HG03139 (cell line): ENCODE measurements at regions not wholly inside any gene's neighbourhood (a gene's known extent, or its start where the extent isn't known, plus 50 kb on each side); places are given as distances from the start of the nearest gene placed in this dataset.

ENCODE experiments used
- ATAC-seq: cut with Tn5 transposase; IDR thresholded peaks from one replicate; pipeline ENCODE4 v1.9.1; 2021; ENCODE audit not compliant: unreplicated experiment

DNA sequence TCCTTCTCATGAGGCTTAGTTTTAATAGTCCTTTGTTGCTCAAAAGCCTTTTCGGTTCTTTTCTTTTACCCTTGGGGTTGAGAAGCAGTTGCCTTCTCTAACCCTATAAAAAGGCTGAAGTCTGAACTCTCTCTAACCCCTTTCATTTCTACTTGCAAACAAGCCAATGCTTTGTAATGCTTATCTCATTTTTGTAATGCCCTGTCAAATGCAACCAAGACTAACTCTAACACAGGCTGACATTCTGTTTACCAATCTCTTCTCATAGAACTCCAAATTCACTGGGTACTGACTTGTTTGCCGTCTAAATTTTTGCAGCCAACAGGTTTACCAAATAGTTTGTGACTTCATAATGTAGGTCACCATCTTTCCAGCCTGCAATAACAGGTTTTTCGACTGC lies 233.9 kb upstream of the SNX7 start:
- ATAC-seq, result no peak

DNA sequence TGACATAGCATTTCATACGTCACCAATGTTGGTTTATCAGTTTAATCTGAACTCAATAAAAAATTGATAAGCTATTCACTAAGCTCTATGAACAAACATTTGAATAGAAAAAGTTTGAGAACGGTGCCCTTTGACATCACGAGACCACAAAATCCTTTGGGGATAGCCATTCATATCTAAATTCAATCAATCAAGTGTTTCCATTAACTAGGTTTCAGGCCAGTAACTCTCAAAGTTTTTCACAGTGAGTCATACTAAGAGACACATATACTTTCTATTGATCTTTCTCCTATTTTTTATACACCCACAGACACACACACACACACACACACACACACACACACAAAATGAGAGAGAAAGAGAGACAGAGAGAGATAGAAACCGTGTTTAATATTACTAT lies 235.4 kb upstream of the SNX7 start:
- ATAC-seq, result no peak

DNA sequence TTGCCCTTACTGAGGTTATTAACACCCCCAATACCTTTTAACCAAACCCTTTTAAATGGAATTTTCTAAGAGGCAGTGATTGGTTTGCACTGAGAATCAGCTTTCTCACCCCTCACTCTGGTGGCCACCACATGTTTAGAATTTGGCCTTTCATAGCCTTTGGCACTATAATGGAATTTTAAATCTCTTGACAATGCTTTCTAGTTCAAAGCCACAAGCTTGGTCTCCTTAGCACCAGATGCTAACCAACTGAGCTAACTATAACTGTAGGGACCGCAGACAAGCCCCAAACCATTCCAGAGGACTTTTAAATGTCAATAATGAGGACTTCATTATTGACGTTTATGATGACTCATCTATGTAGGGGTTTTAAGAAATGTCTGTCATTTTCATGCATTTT lies 238.7 kb upstream of the SNX7 start:
- no peak for ATAC-seq

GRCh38 chr1:98421085-98421435 lies 240.5 kb upstream of the SNX7 start:
- no peak for ATAC-seq

GRCh38 chr1:98420376-98421084 lies 241.0 kb upstream of the SNX7 start:
- ATAC-seq, result no peak

- no peak for ATAC-seq
Observed at GRCh38 chr1:98417820-98418219, 243.7 kb upstream of the SNX7 start.

- ATAC-seq, result no peak
Observed at GRCh38 chr1:98410082-98410481, 251.4 kb upstream of the SNX7 start.

GRCh38 chr1:98406352-98407088 lies 255.0 kb upstream of the SNX7 start:
- ATAC-seq, result no peak

DNA sequence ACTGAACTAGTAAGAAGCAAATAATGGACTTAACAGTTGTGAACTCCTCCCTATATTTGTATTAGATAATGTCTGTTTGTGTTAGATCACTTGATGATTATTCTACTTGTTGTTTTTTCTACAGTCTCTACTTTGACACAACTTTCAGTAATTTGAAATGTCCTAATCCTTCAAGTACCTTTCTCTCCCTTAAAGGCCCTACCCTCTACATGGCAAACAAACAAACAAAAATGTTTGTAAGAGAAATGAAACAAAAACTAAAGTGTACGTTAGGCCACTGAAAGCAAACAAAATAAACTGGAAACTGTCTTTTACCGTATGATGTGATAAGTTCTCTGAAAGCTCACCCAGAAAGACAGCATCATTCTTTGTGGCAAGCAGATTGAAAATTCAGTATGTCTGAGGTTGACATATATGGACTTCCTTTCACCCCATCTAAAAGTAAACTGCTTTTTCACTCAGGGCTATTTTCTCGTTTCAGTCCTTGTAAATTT lies 255.9 kb upstream of the SNX7 start:
- ATAC-seq, result no peak

GRCh38 chr1:98404866-98405265 lies 256.7 kb upstream of the SNX7 start:
- no peak for ATAC-seq

- no peak for ATAC-seq
Observed at GRCh38 chr1:98403963-98404480, 257.5 kb upstream of the SNX7 start.

DNA sequence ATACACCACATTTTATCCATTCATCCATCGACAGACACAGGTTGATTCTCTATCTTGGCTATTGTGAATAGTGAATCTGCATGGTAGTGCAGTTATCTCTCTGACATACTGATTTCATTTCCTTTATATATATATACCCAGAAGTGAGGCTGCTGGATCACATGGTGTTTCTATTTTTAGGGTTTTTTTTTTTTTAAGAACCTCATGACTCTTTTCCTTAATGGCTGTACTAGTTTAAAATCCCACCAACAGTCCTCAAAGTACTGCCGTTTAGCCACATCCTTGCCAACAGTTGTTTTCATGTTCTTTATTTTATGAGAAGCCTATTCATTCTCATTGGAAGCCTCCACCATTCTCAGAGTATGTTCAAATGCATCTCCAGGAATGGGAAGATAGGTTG lies 258.7 kb upstream of the SNX7 start:
- no peak for ATAC-seq

GRCh38 chr1:98400446-98400845 lies 261.1 kb upstream of the SNX7 start:
- ATAC-seq, result no peak

DNA sequence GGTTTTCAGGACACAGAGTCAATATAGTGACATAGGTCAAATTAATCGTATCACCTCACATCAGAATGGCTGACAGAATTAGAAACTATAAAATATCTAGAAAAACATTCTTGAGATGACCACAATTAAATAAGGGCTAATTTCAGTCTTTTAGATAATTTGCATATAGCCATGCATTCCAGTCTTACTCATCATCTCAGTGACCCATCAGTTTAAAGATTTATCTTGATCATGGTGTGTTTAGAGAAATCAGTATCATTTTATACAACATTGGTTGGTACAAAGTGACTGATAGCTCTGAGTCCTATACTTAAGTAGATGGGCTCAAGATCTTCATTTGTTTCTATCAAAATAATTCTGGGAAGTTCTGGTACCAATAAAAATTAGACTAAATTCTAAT lies 262.3 kb upstream of the SNX7 start:
- no peak for ATAC-seq

DNA sequence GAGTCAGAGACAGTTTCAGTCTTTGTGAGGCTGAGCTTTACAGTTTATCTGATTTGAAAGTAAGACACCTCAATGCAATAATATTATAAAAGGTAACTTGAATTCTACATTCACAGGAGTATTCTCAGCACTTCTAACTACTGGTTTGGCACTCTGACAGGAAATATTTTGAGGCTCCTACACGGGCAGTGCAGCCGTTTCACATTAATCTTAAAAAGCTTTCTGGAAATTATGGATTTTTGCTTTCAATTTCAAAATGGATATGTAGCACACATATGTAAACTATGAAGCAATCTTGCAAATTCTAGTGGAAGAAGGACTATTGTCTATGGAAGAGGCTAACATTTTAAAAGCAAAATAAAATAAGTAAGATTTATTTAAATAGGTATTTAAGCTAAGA lies 262.9 kb upstream of the SNX7 start:
- ATAC-seq, result no peak

- ATAC-seq, result no peak
Observed at GRCh38 chr1:98398092-98398491, 263.4 kb upstream of the SNX7 start.

DNA sequence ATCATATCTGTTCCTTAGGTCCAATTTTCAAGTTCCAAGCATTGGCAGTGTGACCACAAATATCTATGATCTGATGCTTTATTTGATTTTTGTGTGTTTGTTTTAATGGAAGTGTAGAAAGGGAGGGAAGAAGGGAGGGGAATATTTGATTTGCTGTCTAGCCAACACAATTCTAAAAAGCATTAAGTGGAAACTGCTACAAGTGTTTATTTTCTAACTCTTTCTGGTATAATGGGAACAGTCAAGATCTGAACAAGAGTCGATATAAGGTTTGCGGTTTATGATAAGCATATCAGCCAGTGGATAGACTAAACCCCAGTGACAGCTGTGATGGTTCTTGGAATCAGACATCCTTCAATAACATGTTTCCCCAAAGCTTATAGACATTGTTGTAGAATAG lies 267.8 kb upstream of the SNX7 start:
- ATAC-seq, result no peak

GRCh38 chr1:98391175-98391574 lies 270.3 kb upstream of the SNX7 start:
- no peak for ATAC-seq

- no peak for ATAC-seq
Observed at GRCh38 chr1:98389809-98390208, 271.7 kb upstream of the SNX7 start.

- ATAC-seq, result peak; percentile 64
Observed at GRCh38 chr1:98388441-98388840, 273.1 kb upstream of the SNX7 start.

DNA sequence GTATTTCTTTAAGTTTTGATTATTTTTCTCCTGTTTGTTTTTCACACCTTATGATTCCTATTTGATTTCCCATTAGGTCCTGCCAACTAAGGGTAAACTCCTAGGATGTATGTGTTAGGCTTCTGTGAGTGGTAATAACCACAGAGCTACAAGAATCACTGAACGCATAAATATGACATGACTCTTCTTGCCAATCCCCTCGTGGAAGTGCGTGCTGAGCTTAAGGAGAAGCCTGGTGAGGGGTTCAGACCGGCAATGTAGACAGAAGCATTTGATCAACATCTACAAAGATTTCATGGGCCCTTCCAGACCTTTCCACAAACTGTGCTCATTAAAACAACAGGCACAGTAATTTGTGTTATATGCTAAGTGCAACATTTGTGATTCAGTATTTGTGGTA lies 273.8 kb upstream of the SNX7 start:
- no peak for ATAC-seq

DNA sequence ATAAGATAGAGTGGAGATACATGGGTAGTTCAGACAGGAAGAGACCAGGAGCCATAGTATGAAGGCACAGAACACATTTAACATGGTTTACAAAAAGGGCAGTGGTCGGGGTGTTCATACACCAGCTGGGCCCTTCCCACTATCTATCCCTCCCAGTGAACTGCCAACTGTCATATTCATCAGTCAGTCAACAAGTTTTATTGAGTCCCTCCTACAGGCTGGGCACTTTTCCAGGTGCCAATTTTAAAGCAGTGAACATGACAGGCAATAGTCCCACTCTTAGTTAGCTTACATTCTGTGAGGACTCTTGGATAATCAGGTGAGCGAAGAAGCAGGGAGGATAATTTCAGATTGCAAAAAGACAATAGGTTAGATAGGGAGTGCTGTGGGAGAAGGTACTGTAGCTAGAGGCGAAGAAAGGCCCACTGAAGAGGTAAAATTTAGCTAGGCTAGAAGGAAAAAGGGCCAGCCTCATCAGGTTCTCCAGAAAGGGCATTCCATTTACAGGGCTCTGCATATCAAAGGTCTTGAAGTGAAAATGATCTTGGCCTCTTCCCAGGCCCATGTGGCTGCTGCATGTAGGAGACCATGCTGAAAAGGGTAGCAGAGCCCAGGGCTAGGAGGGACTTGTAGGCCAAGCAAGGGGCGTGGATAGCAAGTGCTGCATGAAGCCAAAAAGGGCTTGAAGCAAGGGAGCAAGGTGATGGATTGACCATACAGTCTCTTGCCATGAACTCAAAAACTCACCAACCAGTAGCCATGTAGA lies 274.7 kb upstream of the SNX7 start:
- ATAC-seq, result no peak
